Activated CD4-positive, alpha-beta T cell treated with anti-CD3 and anti-CD28 coated beads, Interleukin-2, amount 10 ng/mL, durations not matched to agents 7 days and 5 days (primary cell): ENCODE measurements at regions not wholly inside any gene's neighbourhood (a gene's known extent, or its start where the extent isn't known, plus 50 kb on each side); places are given as distances from the start of the nearest gene placed in this dataset.
"Not testable (repeated sequence)": the region's sequence is repeated elsewhere in the genome, so short reads cannot be mapped to it uniquely, and the experiment has no call there.

Experiments used
- CTCF ChIA-PET: fragments of 350-600 bp; sonication (Branson Sonifier 250); formaldehyde crosslinking; loops from one replicate; lab custom pipeline; 2021; ENCODE audit warnings: antibody characterized with exemption; lab: Charles Lee
- POLR2A ChIA-PET: fragments of 350-600 bp; sonication (Branson Sonifier 250); formaldehyde crosslinking; loops from one replicate; lab custom pipeline; 2021; ENCODE audit warnings: antibody characterized with exemption; lab: Charles Lee
- DNase-seq: peaks from one replicate; pipeline ENCODE4 v3.0.0-alpha.2; 2020
- H3K27ac Mint-ChIP-seq: one replicate; pipeline ENCODE4 v1.8.0; 2021; ENCODE audit warnings: mild to moderate bottlenecking, moderate library complexity, mixed read lengths
- H3K27me3 Mint-ChIP-seq: one replicate; pipeline ENCODE4 v1.8.0; 2021; ENCODE audit warnings: mixed read lengths
- H3K36me3 Mint-ChIP-seq: one replicate; pipeline ENCODE4 v1.8.0; 2021; ENCODE audit warnings: low read depth, mixed read lengths
- H3K4me1 Mint-ChIP-seq: one replicate; pipeline ENCODE4 v1.8.0; 2021; ENCODE audit warnings: mixed read lengths
- H3K4me3 Mint-ChIP-seq: one replicate; pipeline ENCODE4 v1.8.0; 2021; ENCODE audit warnings: mild to moderate bottlenecking, moderate library complexity, mixed read lengths
- H3K9me3 Mint-ChIP-seq: one replicate; pipeline ENCODE4 v1.8.0; 2021; ENCODE audit warnings: mixed read lengths

DNA sequence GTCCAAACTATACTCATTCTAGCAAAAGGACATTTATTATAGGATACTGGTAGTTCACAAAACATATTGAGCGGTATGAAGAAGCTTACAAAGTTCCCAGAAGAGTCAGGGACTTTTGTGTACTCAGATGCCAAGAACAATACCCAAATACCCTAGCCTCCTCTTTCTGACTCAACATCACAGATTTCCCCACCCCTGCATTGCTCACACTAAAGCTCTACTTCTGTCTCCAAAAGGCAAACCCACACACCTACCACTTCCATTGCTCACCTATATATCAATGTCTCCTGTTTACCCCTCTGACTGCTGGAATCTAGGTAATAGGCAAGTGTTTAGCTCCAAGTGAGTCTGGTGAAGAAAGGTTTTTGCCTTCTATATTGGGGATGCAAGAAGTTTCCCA is 100.7 kb upstream of the HCCS start:
- CTCF ChIA-PET = no interaction called here
- no peak overlapping the region for H3K27ac Mint-ChIP-seq
- POLR2A ChIA-PET = no interaction called here
- H3K9me3 Mint-ChIP-seq = no peaks in the 10 kb centered on the region
- no peaks in the 10 kb centered on the region for H3K4me1 Mint-ChIP-seq
- H3K36me3 Mint-ChIP-seq = no peaks in the 10 kb centered on the region
- no peaks in the 10 kb centered on the region for H3K27me3 Mint-ChIP-seq
- no peak overlapping the region for H3K4me3 Mint-ChIP-seq
- DNase-seq = no peak

DNA sequence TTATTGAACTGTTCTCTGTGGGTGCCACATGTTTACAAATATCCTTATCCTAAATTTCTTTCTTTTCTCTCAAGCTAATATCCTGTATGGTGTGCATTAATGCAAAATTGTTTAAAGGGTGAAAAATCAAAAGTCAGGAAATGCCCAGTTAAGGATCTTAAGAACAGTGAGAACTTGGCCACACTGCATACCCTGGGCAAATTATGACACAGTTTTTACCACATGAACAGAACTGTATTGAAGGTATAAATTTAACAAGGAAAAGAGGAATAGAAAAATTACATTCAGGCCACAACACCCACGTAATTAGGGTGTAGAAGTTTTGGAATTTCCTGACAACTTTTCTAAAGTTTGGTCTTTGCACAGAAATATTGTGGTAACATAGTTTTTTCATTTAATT is 94.4 kb upstream of the HCCS start:
- H3K9me3 Mint-ChIP-seq = no peaks in the 10 kb centered on the region

DNA sequence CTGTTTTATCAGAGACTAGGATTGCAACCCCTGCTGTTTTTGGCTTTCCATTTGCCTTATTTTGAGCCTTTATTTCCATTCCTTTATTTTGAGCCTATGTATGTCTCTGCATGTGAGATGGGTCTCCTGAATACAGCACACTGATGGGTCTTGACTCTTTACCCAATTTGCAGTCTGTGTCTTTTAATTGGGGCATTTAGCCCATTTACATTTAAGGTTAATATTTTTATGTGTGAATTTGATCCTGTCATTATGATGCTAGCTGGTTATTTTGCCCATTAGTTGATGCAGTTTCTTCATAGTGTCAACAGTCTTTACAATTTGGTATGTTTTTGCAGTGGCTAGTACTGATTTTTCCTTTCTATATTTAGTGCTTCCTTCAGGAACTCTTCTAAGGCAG is 88.5 kb upstream of the HCCS start:
- H3K36me3 Mint-ChIP-seq, H3K4me1 Mint-ChIP-seq, H3K4me3 Mint-ChIP-seq, DNase-seq, POLR2A ChIA-PET, H3K9me3 Mint-ChIP-seq, H3K27ac Mint-ChIP-seq, CTCF ChIA-PET, H3K27me3 Mint-ChIP-seq: not testable (repeated sequence)

More for the DNA sequence above, 94.4 kb upstream of the HCCS start:
- CTCF ChIA-PET = no interaction called here
- POLR2A ChIA-PET = no interaction called here
- Mint-ChIP-seq H3K36me3 (no peaks in the 10 kb centered on the region), H3K27ac (no peak overlapping the region), H3K27me3 (no peaks in the 10 kb centered on the region), H3K4me3 (no peak overlapping the region), H3K4me1 (no peaks in the 10 kb centered on the region)
- DNase-seq = no peak

DNA sequence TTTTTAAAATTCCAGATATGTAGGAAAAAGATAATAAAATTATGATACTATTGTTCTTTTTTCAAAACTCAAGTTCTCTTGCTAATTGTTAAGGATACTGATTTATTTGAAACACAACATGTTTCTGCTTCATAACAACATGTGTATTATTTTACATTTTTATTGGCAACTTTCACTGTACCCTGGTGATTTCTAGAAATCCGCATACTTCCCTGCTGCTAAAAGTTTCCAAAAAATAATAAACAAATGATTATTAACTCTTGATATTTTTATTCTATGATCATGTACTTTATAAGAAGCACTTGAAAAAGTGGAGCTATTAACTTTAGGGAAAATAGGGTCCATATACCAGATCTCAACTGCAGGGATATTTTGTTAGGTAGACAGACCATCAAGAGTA is 71.2 kb upstream of the HCCS start:
- H3K27me3 Mint-ChIP-seq = no peaks in the 10 kb centered on the region
- no peak overlapping the region for H3K27ac Mint-ChIP-seq
- ChIA-PET POLR2A (no interaction called here), CTCF (no interaction called here)
- peaks cover 2% of the 10 kb centered on the region for H3K9me3 Mint-ChIP-seq
- no peaks in the 10 kb centered on the region for H3K4me1 Mint-ChIP-seq
- H3K36me3 Mint-ChIP-seq = no peaks in the 10 kb centered on the region
- no peak for DNase-seq
- H3K4me3 Mint-ChIP-seq = no peak overlapping the region

DNA sequence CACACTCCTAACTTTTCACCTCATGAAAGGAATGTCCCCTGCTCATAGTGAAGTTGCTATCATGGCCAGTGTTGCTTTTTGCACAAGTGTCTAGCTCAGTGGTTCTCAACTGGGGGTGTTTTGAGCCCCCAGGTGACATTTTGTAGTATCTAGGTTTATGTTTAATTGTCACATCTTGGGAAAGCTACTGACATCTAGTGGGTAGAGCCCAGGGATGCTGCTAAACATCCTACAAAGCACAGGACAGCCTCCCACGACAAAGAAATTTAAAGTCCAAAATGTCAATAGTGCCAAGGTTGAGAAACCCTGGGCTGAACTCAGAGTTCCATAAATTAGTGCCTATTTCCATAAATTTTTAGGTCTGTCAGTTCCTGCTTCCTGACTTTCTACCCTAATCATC is 70.7 kb upstream of the HCCS start:
- Mint-ChIP-seq H3K9me3 (peaks cover 2% of the 10 kb centered on the region), H3K27me3 (no peaks in the 10 kb centered on the region), H3K27ac (no peak overlapping the region), H3K4me3 (no peak overlapping the region), H3K36me3 (no peaks in the 10 kb centered on the region), H3K4me1 (no peaks in the 10 kb centered on the region)
- POLR2A ChIA-PET = no interaction called here
- CTCF ChIA-PET = no interaction called here
- DNase-seq = no peak

DNA sequence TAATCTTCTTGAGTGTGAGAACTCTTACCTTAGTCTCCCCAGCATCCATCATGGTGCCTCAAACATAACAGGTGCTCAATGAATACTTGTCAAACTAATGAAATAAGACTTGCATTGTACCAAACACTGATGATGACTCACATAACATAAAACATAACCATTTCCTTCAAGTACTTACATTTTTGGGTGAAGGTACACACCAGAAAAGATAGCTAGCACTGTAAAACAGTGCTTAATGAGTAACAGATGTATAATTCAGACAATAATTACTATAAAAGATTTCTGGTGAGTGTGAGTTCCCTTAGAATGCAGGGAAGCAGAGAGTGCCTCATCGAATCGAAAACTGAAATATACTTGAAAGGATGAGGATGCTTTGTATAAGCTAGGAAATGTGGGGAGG is 70.1 kb upstream of the HCCS start:
- no peak for DNase-seq
- no peaks in the 10 kb centered on the region for H3K27me3 Mint-ChIP-seq
- H3K36me3 Mint-ChIP-seq = no peaks in the 10 kb centered on the region
- ChIA-PET CTCF (interaction anchor here (0.5 kb wide), 1 partner anchor 213 kb away, joined by 4 read pairs; no protein-coding TSS in a partner anchor), POLR2A (no interaction called here)
- no peak overlapping the region for H3K4me3 Mint-ChIP-seq
- H3K27ac Mint-ChIP-seq = no peak overlapping the region
- peaks cover 2% of the 10 kb centered on the region for H3K9me3 Mint-ChIP-seq
- H3K4me1 Mint-ChIP-seq = no peaks in the 10 kb centered on the region

DNA sequence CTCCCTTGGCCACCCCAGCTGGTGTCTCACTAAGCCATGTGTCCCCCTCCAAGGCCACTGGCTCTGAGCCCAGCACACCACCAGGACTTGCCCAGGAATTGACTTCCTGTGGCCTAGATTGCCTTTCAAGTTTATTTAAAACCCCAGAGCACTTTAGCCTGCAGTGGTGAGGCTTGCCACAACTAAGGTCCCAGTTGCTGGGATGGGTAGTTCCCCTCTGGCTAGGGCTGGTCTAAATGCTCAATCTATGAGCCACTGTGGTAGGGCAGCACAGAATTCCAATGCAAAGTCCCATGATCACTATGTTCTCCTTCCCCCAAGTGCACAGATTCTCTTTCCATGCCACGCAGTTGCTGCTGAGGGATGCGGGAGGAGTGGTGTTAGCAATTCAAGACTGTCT is 61.1 kb upstream of the HCCS start:
- Mint-ChIP-seq H3K27ac (no peak overlapping the region), H3K27me3 (no peaks in the 10 kb centered on the region), H3K4me1 (no peaks in the 10 kb centered on the region), H3K9me3 (no peaks in the 10 kb centered on the region), H3K4me3 (no peak overlapping the region), H3K36me3 (no peaks in the 10 kb centered on the region)
- DNase-seq = no peak
- POLR2A ChIA-PET = no interaction called here
- CTCF ChIA-PET = no interaction called here

DNA sequence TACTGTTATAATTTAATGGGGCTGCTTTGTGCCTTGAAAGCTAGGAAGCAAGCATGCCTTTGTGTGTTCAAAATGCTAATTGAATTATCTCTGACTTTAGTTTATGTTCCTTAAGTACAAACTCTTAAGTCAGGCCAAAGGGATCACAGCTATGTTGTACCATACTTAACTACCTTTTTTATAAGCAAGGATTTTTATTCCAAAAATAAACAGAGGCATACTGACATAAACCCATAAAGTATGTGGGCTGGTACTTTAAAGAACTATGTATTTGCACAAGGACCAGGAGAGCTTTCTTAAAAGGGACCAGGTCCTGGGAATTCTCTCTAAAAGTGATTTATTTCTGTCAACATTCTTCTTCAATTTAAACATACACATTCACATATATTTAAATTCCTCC is 57.8 kb upstream of the HCCS start:
- ChIA-PET POLR2A (no interaction called here), CTCF (no interaction called here)
- no peaks in the 10 kb centered on the region for H3K27me3 Mint-ChIP-seq
- no peaks in the 10 kb centered on the region for H3K4me1 Mint-ChIP-seq
- no peak for DNase-seq
- no peak overlapping the region for H3K4me3 Mint-ChIP-seq
- no peak overlapping the region for H3K27ac Mint-ChIP-seq
- H3K36me3 Mint-ChIP-seq = no peaks in the 10 kb centered on the region
- no peaks in the 10 kb centered on the region for H3K9me3 Mint-ChIP-seq

DNA sequence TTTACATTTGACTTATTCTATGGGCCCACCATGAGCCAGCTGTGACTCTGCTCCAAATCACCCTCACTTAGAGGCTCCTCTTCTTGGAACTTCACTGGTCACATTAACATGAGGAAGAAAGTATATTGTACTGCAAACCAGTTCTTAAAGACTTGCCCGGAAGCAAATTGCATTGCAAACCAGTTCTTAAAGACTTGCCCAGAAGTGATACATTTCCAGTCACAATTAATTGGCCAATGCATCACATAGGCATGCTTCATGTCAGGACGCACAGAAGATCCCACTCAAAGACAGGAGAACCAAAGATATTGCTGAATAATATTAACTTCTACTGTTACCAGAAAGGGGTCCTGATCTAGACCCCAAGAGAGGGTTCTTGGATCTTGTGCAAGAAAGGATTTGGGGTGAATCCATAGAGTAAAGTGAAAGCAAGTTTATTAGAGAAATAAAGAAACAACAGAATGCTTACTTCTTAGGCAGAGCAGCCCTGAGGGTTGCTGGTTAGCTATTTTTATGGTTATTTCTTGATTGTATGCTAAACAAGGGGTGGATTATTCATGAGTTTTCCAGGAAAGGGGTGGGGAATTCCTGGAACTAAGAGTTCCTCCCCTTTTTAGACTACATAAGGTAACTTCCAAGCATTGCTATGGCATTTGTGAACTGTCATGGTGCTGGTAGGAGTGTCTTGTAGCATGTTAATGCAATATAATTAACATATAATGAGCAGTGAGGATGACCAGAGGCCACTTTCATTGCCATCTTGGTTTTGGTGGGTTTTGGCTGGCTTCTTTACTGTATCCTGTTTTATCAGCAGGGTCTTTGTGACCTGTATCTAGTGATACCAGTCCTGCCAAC is 54.6 kb upstream of the HCCS start:
- no peak overlapping the region for H3K27ac Mint-ChIP-seq
- H3K4me3 Mint-ChIP-seq = no peak overlapping the region
- ChIA-PET CTCF (no interaction called here), POLR2A (no interaction called here)
- no peaks in the 10 kb centered on the region for H3K9me3 Mint-ChIP-seq
- no peak for DNase-seq
- H3K36me3 Mint-ChIP-seq = no peaks in the 10 kb centered on the region
- H3K4me1 Mint-ChIP-seq = no peaks in the 10 kb centered on the region
- H3K27me3 Mint-ChIP-seq = no peaks in the 10 kb centered on the region

DNA sequence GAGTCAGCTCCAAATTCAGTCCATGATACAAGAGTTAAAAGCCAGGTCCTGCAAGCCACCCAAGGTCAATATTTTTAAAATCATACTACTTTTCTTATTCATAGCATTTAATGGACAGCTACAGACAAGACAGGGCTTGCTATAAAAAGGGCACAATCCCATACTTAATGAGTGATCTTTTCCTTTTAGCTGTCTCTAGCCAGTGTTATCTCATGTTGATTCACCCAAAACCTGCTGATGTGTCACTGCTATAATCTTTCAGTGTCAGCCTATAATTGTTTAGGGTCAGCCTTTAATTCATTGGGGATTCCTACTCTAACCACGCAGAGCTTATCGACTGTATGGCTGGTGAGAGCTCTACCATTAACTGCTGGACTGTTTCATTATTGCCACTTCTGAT is 51.2 kb upstream of the HCCS start:
- Mint-ChIP-seq H3K27ac (no peak overlapping the region), H3K27me3 (no peaks in the 10 kb centered on the region), H3K4me1 (no peaks in the 10 kb centered on the region), H3K4me3 (no peak overlapping the region), H3K36me3 (no peaks in the 10 kb centered on the region), H3K9me3 (no peaks in the 10 kb centered on the region)
- CTCF ChIA-PET = no interaction called here
- no peak for DNase-seq
- POLR2A ChIA-PET = no interaction called here
